Ramos (cell line): ENCODE measurements at regions not wholly inside any gene's neighbourhood (a gene's known extent, or its start where the extent isn't known, plus 50 kb on each side); places are given as distances from the start of the nearest gene placed in this dataset.
"Not testable (repeated sequence)": the region's sequence is repeated elsewhere in the genome, so short reads cannot be mapped to it uniquely, and the experiment has no call there.

ENCODE experiments used
- in situ Hi-C: fragments of 300-500 bp; cut with MboI; formaldehyde crosslinking; loops from one replicate; pipeline ENCODE4 v1.14.3; 2022; ENCODE audit warnings: low sequenced_read_pairs; ENCODE audit not compliant: unreplicated experiment

- in situ Hi-C loops = no loop called here
Observed at GRCh38 chr2:75432761-75433361, 127.9 kb downstream of the EVA1A start.

DNA sequence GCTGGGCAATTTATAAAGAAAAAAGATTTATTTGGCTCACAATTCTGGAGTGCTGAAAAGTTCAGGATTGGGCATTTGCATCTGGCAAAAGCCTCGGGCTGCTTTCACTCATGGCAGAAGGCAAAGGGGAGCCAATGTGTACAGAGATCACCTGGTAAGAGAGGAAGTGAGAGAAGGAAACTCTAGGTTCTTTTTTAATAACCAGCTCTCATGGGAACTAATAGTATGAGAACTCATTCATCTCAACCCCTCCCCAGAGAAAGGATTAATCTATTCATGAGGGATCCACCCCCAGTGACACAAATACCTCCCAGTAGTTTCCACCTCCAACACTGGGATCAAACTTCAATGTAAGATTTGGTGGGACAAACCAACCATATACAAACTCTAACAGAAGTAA, 129.0 kb downstream of the EVA1A start:
- in situ Hi-C loops = no loop called here

GRCh38 chr2:75431276-75431675, 129.5 kb downstream of the EVA1A start:
- in situ Hi-C loops = no loop called here

GRCh38 chr2:75430449-75430848, 130.3 kb downstream of the EVA1A start:
- in situ Hi-C loops = not testable (repeated sequence)

DNA sequence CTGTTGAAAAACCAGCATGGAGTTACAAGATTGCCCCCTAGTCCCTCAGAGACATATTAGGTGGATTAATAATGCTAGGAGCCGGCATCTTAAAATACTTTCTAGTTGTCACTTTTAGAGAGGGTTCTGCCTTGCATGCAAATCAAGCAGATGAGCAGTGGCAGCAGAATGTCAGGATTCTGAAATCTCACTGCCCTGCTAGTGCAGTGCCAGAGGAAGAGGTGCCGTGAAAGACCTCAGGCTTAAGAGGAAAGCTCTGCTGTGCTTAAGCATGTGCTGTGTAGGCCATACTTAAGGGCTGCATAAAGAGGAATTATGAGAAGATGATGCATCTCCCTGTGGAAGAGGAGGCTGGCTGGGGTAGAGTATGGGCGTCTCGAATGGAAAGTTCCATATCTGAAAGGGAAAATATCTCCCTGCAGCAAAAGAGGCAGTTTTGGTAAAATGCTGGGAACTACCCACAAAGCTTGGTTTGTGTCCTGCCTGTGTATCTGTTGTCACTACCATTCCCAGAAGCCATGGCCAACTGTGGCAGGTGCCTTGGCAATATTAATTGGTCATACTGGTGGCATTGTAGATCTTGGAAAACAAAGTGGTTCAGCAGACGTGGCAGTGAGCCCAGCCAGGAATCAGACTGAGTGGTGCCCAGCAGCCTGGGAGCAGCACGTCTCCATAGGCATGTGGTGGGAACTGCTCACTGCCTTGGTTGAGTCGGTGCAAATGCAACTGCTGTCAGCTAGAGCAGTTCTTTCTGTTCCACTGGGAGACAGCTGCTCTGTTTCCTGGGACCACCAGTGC, 131.9 kb downstream of the EVA1A start:
- in situ Hi-C loops = no loop called here

DNA sequence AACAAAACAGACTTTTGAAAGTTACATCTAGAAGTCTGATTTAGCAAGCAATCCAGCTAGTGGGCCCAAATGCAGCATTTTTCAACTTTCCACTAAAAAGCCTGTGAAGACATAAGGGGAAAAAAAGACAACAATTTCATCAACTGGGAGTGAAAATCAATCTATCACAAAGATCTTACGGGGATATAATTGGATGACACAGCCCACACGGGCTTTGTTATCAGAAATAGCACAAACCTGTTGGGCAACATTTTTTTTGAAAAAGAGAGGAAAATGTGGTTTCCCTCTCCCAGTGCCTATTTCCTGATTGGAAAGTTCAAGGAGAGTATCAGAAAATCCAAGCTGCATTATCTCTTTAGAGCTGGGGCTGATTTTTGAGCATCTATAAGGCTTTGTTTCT, 132.7 kb downstream of the EVA1A start:
- in situ Hi-C loops = no loop called here

DNA sequence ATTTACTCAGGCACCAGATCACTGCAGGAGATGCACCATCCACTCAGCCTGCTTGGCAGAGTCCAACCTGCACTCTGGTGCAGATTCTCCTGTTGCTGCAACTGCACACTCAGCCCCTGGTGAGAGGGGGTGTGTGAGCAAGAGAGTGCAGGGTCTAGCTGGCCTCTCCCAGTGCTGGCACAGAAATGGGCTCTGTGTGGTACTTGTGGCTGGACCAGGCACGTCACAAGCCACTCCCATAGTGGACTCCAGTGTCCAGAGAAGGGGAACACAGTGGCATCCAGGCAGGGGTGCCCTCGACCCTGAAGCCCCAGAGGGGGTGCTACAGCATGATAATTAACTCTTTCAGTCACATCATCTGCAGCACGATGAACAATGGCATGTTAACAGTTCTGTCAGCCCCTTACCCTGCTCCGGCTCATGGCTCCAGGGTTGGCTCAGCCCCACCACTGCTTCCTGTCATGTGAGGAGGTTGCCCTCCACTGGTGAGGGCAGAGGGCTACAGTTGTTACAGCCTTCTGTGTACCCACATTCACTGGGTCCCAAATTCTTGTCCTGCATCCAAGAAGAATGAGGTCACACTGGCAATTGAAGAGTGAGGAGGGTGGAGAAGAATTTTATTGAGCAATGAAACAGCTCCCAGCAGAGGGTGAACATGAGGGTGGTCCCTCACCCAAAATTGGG, 135.7 kb downstream of the EVA1A start:
- in situ Hi-C loops = loop anchor here (25.0 kb wide), 1 partner anchor 513 kb away; no protein-coding TSS in a partner anchor

GRCh38 chr2:75421986-75422385, 138.8 kb downstream of the EVA1A start:
- in situ Hi-C loops = loop anchor here (25.0 kb wide), 1 partner anchor 510 kb away; no protein-coding TSS in a partner anchor

GRCh38 chr2:75416420-75417342, 144.1 kb downstream of the EVA1A start:
- in situ Hi-C loops = loop anchor here (25.0 kb wide), 1 partner anchor 504 kb away; no protein-coding TSS in a partner anchor

GRCh38 chr2:75415731-75416130, 145.0 kb downstream of the EVA1A start:
- in situ Hi-C loops = loop anchor here (25.0 kb wide), 1 partner anchor 503 kb away; no protein-coding TSS in a partner anchor

DNA sequence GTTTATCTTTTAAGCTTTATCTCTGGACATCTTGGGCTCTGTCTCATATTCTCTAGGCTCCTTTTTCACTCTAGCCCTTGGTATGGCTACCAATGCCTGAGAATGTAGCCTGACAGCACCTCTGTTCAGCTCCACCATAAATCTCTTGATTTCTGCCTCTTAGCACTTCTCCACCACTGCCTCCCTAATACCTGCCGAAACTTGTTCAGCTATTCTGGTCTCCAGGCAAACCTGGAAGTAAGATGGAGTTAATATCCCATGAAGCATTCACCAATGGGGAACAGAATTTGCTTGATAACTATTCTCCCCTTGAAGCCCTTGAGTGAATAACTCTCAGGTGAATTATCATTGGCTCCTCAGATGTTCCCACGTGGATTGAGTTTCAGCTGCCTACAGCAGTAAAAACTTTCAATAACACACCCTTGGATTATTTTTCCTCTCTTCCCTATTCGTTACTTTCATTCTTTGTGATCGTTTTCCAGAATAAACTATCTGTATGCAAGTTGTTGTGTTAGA, 145.6 kb downstream of the EVA1A start:
- in situ Hi-C loops = loop anchor here (25.0 kb wide), 1 partner anchor 503 kb away; no protein-coding TSS in a partner anchor

DNA sequence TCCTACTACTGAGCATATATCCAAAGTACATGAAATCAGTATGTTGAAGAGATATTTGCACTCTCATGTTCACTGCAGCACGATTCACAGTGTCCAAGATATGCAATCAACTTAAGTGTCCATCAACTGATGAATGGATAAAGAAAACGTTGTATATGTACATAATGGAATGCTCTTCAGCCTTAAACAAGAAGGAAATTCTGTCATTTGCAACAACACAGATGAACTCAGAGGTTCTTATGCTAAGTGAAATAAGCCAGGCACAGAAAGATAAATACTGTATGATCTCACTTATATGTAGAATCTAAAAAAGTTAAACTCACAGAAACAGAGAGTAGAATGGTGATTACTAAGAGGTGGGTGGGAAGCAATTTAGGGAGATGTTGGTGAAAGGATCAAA, 149.2 kb downstream of the EVA1A start:
- in situ Hi-C loops = loop anchor here (25.0 kb wide), 1 partner anchor 499 kb away; no protein-coding TSS in a partner anchor

DNA sequence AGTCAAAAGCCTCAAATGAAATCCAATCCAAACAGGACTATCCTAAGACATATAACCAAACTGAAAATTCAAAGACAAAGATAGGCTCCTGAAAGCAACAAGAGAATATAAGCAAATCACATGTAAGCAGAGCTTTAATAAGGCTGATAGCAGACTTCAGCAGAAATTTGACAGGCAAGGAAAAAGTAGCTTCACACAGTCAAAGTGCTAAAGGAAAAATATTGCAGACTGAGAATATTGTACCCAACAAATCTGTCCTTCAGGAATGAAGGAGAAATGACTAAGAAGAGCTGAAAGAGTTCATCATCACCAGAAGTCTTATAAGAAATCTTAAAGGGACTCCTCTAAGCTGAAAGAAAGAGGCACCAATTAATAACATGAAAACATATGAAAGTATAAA, 150.0 kb downstream of the EVA1A start:
- in situ Hi-C loops = loop anchor here (25.0 kb wide), 1 partner anchor 498 kb away; no protein-coding TSS in a partner anchor

DNA sequence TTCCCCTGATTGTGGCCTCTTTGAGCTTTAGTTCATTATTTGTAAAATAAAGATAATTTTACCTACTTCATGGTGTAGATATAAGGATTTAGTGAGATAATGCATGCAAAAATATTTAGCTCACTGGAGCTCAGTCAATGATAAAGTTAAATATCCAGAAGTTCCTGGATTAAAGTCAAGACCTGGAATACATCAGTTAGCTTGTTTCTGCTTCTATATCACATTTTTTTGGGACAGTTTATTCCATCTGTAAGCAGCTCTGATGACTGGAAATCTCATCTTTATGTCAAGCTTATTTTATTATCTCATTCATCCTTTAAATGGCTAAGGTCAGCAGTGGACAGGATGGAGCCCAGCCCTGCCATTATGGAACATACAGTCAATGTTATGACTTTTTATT, 152.0 kb downstream of the EVA1A start:
- in situ Hi-C loops = loop anchor here (25.0 kb wide), 1 partner anchor 496 kb away; no protein-coding TSS in a partner anchor

GRCh38 chr2:75407038-75407530, 153.7 kb downstream of the EVA1A start:
- in situ Hi-C loops = loop anchor here (25.0 kb wide), 1 partner anchor 495 kb away; no protein-coding TSS in a partner anchor

DNA sequence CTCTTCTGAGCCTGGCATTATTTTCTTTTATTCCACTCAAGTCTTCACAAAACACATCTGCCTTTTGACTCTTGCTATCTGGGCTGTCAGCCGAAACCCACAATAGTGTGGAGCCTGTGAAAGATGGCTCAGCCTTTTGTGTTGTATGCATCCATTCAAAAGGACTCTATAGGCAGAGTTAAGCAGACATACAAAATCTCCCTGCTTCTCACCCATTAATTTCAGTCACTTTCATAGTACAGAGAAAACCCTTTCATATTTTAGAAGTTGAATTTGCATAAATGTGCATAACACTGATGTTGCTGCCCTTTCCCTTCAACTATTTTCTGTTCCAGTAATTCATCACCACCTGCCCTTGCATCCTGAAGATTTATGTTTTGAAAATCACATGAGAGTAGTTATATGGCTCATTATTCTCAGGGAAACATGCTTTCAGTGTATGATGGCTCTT, 154.6 kb downstream of the EVA1A start:
- in situ Hi-C loops = loop anchor here (25.0 kb wide), 1 partner anchor 494 kb away; no protein-coding TSS in a partner anchor

GRCh38 chr2:75405000-75405399, 155.7 kb downstream of the EVA1A start:
- in situ Hi-C loops = loop anchor here (25.0 kb wide), 1 partner anchor 493 kb away; no protein-coding TSS in a partner anchor

DNA sequence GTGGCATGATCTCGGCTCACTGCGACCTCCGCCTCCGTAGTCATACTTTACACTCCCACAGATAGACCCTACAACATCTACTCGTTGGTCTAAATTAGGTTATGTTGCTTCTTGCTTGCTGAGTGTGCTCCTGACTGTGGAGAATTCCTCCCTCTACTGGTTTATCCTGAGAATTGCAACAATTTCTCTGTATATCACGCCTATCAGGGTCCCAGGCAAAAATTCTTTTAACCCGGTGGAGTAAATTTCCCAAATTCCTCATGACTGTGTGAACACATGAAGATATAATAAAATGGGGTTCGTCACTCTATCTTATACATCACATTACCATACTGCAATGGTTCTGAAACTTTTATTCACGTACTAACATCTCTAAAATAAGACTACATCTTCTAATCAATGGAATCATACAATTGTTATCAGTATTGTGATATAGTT, 156.7 kb downstream of the EVA1A start:
- in situ Hi-C loops = loop anchor here (25.0 kb wide), 1 partner anchor 492 kb away; no protein-coding TSS in a partner anchor

DNA sequence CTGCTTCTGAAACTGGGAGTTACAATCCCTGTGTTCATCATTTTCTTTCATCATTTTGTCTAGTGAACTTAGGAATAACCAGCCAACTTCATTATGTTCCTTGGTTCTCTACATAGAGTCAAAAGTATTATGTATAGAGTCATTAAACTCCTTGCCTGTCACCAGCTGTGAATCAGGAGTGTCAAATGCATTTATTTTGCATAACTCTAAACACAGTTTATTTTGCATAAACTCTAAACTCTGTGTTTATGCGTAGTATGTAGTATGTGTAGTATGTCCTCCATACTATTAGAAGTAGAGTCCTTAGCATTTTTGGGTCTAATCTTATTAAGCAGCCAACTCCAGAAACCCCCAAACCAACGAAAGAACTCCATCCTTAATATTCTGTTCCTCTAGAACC, 164.4 kb downstream of the EVA1A start:
- in situ Hi-C loops = no loop called here
